GM12878 (cell line): ENCODE measurements at regions not wholly inside any gene's neighbourhood (a gene's known extent, or its start where the extent isn't known, plus 50 kb on each side); places are given as distances from the start of the nearest gene placed in this dataset.

Source experiments
- ATAC-seq: fragments of 200-7000 bp; cut with Tn5 transposase; 3 replicates; pipeline ENCODE4 v1.9.1; 2020; ENCODE audit warnings: mild to moderate bottlenecking, moderate library complexity
- BruUV-seq: library from RNA; stranded (reverse); fragments of 400-500 nt; replicated peaks from 2 replicates; lab custom pipeline; 2021; lab: Mats Ljungman, UMichigan
- CTCF ChIA-PET: fragments of 300-600 bp; sonication (Branson Sonifier 250); formaldehyde crosslinking; extraction: SDS; loops from one replicate; lab custom pipeline; 2021; ENCODE audit warnings: inconsistent platforms; lab: Yijun Ruan, JAX
- POLR2A ChIA-PET: fragments of 350-600 bp; formaldehyde crosslinking; extraction: SDS; loops from one replicate; lab custom pipeline; 2021; ENCODE audit warnings: inconsistent platforms; lab: Charles Lee
- RAD21 ChIA-PET: fragments of 300-600 bp; sonication (Branson Sonifier 250); formaldehyde crosslinking; loops from one replicate; lab custom pipeline; 2023; ENCODE audit warnings: antibody characterized with exemption; ENCODE audit not compliant: unreplicated experiment; lab: Charles Lee
- SMC1A ChIA-PET: fragments of 300-600 bp; sonication (Branson Sonifier 250); formaldehyde crosslinking; loops from one replicate; lab custom pipeline; 2023; ENCODE audit not compliant: unreplicated experiment, uncharacterized antibody; lab: Charles Lee
- DNase-seq: peaks from one replicate; pipeline ENCODE4 v3.0.0-alpha.2; 2011; ENCODE audit warnings: low read depth, low spot score
- FAIRE-seq: peaks from 3 replicates; lab custom pipeline; 2011; peaks lifted over from hg19 to GRCh38; lab: Jason Lieb, UNC
- H2AFZ ChIP-seq: 2 replicates; pipeline ENCODE4 v1.6.0; 2011; ENCODE audit warnings: low read depth, low read length, control low read depth; ENCODE audit not compliant: control insufficient read depth
- H3K27ac ChIP-seq: 2 replicates; pipeline ENCODE4 v1.5.1; 2011; ENCODE audit warnings: control low read depth; ENCODE audit not compliant: control insufficient read depth, insufficient read depth
- H3K27me3 ChIP-seq, 2 experiments: replicated peaks in 1 of 2; 2 replicates each; pipeline versions ENCODE4 v1.6.0 to v1.6.1; 2011; ENCODE audit warnings: low read length in 1 of 2; ENCODE audit not compliant: control insufficient read depth in 2 of 2, insufficient read depth in 2 of 2
- H3K36me3 ChIP-seq, 2 experiments: 2 replicates each; pipeline ENCODE4 v1.5.1; 2011; ENCODE audit warnings: low read length in 1 of 2; ENCODE audit not compliant: control insufficient read depth in 2 of 2, insufficient read depth in 2 of 2
- H3K4me1 ChIP-seq: 2 replicates; pipeline ENCODE4 v1.6.1; 2011; ENCODE audit warnings: mild to moderate bottlenecking, low read length, moderate library complexity, mixed read lengths; ENCODE audit not compliant: control insufficient read depth, insufficient read depth
- H3K4me2 ChIP-seq: 2 replicates; pipeline ENCODE4 v1.6.0; 2011; ENCODE audit warnings: control low read depth; ENCODE audit not compliant: control insufficient read depth, insufficient read depth
- H3K4me3 ChIP-seq: fragments of 200-600 bp; sonication (generic); 2 replicates; pipeline ENCODE4 v1.5.1; 2016
- H3K79me2 ChIP-seq: 2 replicates; pipeline ENCODE4 v1.6.0; 2011; ENCODE audit warnings: low read length; ENCODE audit not compliant: control insufficient read depth, insufficient read depth
- H3K9ac ChIP-seq: 2 replicates; pipeline ENCODE4 v1.8.0; 2011; ENCODE audit warnings: low read length, control low read depth, mixed read lengths; ENCODE audit not compliant: control insufficient read depth, insufficient read depth
- H3K9me3 ChIP-seq: replicated peaks from 3 replicates; pipeline ENCODE4 v1.5.1; 2011; ENCODE audit warnings: mild to moderate bottlenecking, low read length; ENCODE audit not compliant: control insufficient read depth, insufficient read depth
- H4K20me1 ChIP-seq: 2 replicates; pipeline ENCODE4 v1.6.0; 2011; ENCODE audit not compliant: control insufficient read depth, insufficient read depth
- ATF7 ChIP-seq: fragments of 450-650 bp; IDR thresholded peaks from 2 replicates; pipeline ENCODE4 v1.6.1; 2016; ENCODE audit warnings: low read depth, mild to moderate bottlenecking
- CEBPZ ChIP-seq: fragments of 150-350 bp; IDR thresholded peaks from 2 replicates; pipeline ENCODE4 v1.6.1; 2016; ENCODE audit warnings: low read depth, low read length
- EGR1 ChIP-seq, 2 experiments: IDR thresholded peaks; 1 replicate in 1 of 2; 2 replicates in 1 of 2; pipeline ENCODE4 v1.6.1; 2011 to 2012; ENCODE audit warnings: low read depth in 2 of 2, low read length in 2 of 2, borderline replicate concordance in 1 of 2, mild to moderate bottlenecking in 1 of 2, moderate library complexity in 1 of 2
- GATAD2B ChIP-seq: fragments of 450-650 bp; conservative IDR thresholded peaks from 2 replicates; pipeline ENCODE4 v1.6.1; 2017; ENCODE audit warnings: low read depth, mild to moderate bottlenecking, moderate library complexity
- HDAC2 ChIP-seq: fragments of 200-600 bp; sonication (generic); IDR thresholded peaks from 2 replicates; pipeline ENCODE4 v1.6.1; 2017
- IKZF1 ChIP-seq: fragments of 450-650 bp; conservative IDR thresholded peaks from 2 replicates; pipeline ENCODE4 v1.6.1; 2017; ENCODE audit warnings: antibody characterized with exemption, mild to moderate bottlenecking
- MTA2 ChIP-seq: fragments of 450-650 bp; IDR thresholded peaks from 2 replicates; pipeline ENCODE4 v1.6.1; 2016; ENCODE audit warnings: low read depth, mild to moderate bottlenecking, moderate library complexity
- MTA3 ChIP-seq: IDR thresholded peaks from 2 replicates; pipeline ENCODE4 v1.6.1; 2012; ENCODE audit warnings: low read length, inconsistent platforms, borderline replicate concordance
- NBN ChIP-seq: fragments of 450-650 bp; IDR thresholded peaks from 2 replicates; pipeline ENCODE4 v1.6.1; 2016
- RBBP5 ChIP-seq: fragments of 200-600 bp; sonication (generic); conservative IDR thresholded peaks from 2 replicates; pipeline ENCODE4 v1.6.1; 2016
- SMARCA5 ChIP-seq: fragments of 450-650 bp; IDR thresholded peaks from 2 replicates; pipeline ENCODE4 v1.6.1; 2017; ENCODE audit warnings: mild to moderate bottlenecking
- SMC3 ChIP-seq: IDR thresholded peaks from 2 replicates; pipeline ENCODE4 v1.6.1; 2011; ENCODE audit warnings: low read length, improper control_type of control experiment, borderline replicate concordance
- SREBF1 ChIP-seq: IDR thresholded peaks from 2 replicates; pipeline ENCODE4 v1.6.1; 2012; ENCODE audit warnings: mild to moderate bottlenecking, low read length
- SRF ChIP-seq, 2 experiments: IDR thresholded peaks; 2 replicates each; pipeline ENCODE4 v1.6.1; 2011; ENCODE audit warnings: low read depth in 2 of 2, low read length in 2 of 2, mild to moderate bottlenecking in 1 of 2, moderate library complexity in 1 of 2
- TCF3 ChIP-seq: IDR thresholded peaks from 2 replicates; pipeline ENCODE4 v1.6.1; 2012; ENCODE audit warnings: low read depth, mild to moderate bottlenecking, low read length, borderline replicate concordance; ENCODE audit not compliant: insufficient read depth
- TCF7 ChIP-seq: IDR thresholded peaks from 2 replicates; pipeline ENCODE4 v1.6.1; 2014; ENCODE audit warnings: antibody characterized with exemption, borderline replicate concordance
- YY1 ChIP-seq: IDR thresholded peaks from 2 replicates; pipeline ENCODE4 v1.6.1; 2011; ENCODE audit warnings: low read depth, mild to moderate bottlenecking, low read length
- in situ Hi-C: fragments of 300-500 bp; cut with MboI; formaldehyde crosslinking; loops from 9 replicates; pipeline ENCODE4 v1.14.3; 2018; ENCODE audit warnings: mixed read lengths
- intact Hi-C: fragments of 100-400 bp; cut with micrococcal nuclease; formaldehyde crosslinking; loops from one replicate; pipeline ENCODE4 v1.14.2; 2022; ENCODE audit not compliant: unreplicated experiment
- TF ChIP-seq, protein P1 (sequence below): fragments of 450-650 bp; IDR thresholded peaks from 2 replicates; pipeline ENCODE4 v1.6.1; 2018; ENCODE audit warnings: mild to moderate bottlenecking, low read depth, moderate library complexity; ENCODE audit not compliant: partially characterized antibody
- TF ChIP-seq, protein P2 (sequence below): fragments of 450-650 bp; formaldehyde crosslinking; IDR thresholded peaks from 2 replicates; pipeline ENCODE4 v1.4.0; 2022; ENCODE audit warnings: mild to moderate bottlenecking, moderate library complexity

DNA sequence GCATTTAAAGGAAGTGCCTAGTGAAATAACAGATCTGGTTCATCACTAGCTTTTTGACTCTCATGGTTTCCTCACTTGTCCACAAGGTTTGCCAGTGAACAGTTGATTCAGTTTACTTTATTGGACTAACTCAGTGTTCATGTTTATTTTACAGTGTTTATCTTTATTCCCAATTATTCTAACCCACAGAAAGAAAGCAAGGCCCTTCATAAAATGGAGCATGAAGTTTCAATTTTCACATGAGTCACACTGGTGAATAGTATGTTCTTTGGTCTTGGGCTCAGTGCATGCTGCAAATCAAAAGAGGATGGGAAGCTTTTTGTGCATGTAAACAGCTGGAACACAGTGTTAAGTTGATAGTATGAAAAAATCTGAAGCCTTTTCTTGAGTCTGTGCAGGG, 217.6 kb upstream of the HDDC2 start:
- Histone ChIP-seq H3K79me2 (no peaks in the 10 kb centered on the region), H3K36me3 (no peaks in the 10 kb centered on the region), H4K20me1 (no peaks in the 10 kb centered on the region), H3K4me2 (no peak overlapping the region), H3K4me3 (no peak overlapping the region), H3K4me1 (no peaks in the 10 kb centered on the region), H3K27me3 (0 out of 4 replicates have a peak, but pooled peaks cover 0 to 4% of the 10 kb centered on the region in 2 experiments), H3K27ac (no peak overlapping the region), H3K9me3 (no peaks in the 10 kb centered on the region), H3K9ac (no peak overlapping the region), H2AFZ (no peak overlapping the region)
- ChIA-PET RAD21 (no interaction called here), POLR2A (no interaction called here), SMC1A (no interaction called here), CTCF (interaction anchor here (0.5 kb wide), 1 partner anchor 316 kb away, joined by 4 read pairs; no protein-coding TSS in a partner anchor)
- no peak for FAIRE-seq
- TF ChIP-seq, protein P1, sequence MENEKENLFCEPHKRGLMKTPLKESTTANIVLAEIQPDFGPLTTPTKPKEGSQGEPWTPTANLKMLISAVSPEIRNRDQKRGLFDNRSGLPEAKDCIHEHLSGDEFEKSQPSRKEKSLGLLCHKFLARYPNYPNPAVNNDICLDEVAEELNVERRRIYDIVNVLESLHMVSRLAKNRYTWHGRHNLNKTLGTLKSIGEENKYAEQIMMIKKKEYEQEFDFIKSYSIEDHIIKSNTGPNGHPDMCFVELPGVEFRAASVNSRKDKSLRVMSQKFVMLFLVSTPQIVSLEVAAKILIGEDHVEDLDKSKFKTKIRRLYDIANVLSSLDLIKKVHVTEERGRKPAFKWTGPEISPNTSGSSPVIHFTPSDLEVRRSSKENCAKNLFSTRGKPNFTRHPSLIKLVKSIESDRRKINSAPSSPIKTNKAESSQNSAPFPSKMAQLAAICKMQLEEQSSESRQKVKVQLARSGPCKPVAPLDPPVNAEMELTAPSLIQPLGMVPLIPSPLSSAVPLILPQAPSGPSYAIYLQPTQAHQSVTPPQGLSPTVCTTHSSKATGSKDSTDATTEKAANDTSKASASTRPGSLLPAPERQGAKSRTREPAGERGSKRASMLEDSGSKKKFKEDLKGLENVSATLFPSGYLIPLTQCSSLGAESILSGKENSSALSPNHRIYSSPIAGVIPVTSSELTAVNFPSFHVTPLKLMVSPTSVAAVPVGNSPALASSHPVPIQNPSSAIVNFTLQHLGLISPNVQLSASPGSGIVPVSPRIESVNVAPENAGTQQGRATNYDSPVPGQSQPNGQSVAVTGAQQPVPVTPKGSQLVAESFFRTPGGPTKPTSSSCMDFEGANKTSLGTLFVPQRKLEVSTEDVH: no peak
- no peak for TF ChIP-seq YY1
- no peak for TF ChIP-seq MTA3
- no peak for TF ChIP-seq ATF7
- no peak for TF ChIP-seq SRF (IDR thresholded peaks at IDR 0.05; ENCODE audit: low read depth in 2 of 2, low read length in 2 of 2)
- no peak for TF ChIP-seq GATAD2B
- TF ChIP-seq TCF7: no peak
- TF ChIP-seq, protein P2, sequence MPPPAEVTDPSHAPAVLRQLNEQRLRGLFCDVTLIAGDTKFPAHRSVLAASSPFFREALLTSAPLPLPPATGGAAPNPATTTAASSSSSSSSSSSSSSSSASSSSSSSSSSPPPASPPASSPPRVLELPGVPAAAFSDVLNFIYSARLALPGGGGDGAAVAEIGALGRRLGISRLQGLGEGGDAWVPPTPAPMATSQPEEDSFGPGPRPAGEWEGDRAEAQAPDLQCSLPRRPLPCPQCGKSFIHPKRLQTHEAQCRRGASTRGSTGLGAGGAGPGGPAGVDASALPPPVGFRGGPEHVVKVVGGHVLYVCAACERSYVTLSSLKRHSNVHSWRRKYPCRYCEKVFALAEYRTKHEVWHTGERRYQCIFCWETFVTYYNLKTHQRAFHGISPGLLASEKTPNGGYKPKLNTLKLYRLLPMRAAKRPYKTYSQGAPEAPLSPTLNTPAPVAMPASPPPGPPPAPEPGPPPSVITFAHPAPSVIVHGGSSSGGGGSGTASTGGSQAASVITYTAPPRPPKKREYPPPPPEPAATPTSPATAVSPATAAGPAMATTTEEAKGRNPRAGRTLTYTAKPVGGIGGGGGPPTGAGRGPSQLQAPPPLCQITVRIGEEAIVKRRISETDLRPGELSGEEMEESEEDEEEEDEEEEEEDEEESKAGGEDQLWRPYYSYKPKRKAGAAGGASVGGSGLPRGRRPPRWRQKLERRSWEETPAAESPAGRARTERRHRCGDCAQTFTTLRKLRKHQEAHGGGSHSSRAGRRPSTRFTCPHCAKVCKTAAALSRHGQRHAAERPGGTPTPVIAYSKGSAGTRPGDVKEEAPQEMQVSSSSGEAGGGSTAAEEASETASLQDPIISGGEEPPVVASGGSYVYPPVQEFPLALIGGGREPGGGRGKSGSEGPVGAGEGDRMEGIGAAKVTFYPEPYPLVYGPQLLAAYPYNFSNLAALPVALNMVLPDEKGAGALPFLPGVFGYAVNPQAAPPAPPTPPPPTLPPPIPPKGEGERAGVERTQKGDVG: no peak
- TF ChIP-seq SREBF1: no peak
- TF ChIP-seq EGR1 (IDR thresholded peaks at IDR 0.05; ENCODE audit: borderline replicate concordance in 1 of 2, low read depth in 2 of 2, low read length in 2 of 2): no peak
- TF ChIP-seq IKZF1: no peak
- no peak for TF ChIP-seq MTA2
- TF ChIP-seq NBN: no peak
- no peak for TF ChIP-seq SMARCA5
- no peak for TF ChIP-seq HDAC2
- no peak for TF ChIP-seq RBBP5
- TF ChIP-seq SMC3: no peak
- TF ChIP-seq TCF3: no peak
- no peak for TF ChIP-seq CEBPZ
- in situ Hi-C loops: no loop called here
- DNase-seq: no peak
- intact Hi-C loops: no loop called here
- ATAC-seq: no peak
- no TSS peak for BruUV-seq
